H1 (cell line): ENCODE measurements at regions not wholly inside any gene's neighbourhood (a gene's known extent, or its start where the extent isn't known, plus 50 kb on each side); places are given as distances from the start of the nearest gene placed in this dataset.

Experiments
- CHD2 ChIP-seq: IDR thresholded peaks from 2 replicates; pipeline ENCODE4 v1.6.1; 2012; ENCODE audit warnings: low read length, improper control_type of control experiment
- EP300 ChIP-seq, 2 experiments: IDR thresholded peaks; 1 replicate in 1 of 2; 2 replicates in 1 of 2; pipeline ENCODE4 v1.6.1; 2011 to 2012; ENCODE audit warnings: low read depth in 2 of 2, low read length in 2 of 2, mild to moderate bottlenecking in 2 of 2, borderline replicate concordance in 1 of 2, inconsistent platforms in 1 of 2, moderate library complexity in 1 of 2
- EZH2 ChIP-seq: fragments of 200-600 bp; sonication (generic); IDR thresholded peaks from 2 replicates; pipeline ENCODE4 v1.7.1; 2012; ENCODE audit warnings: low read depth, mild to moderate bottlenecking, moderate library complexity, low read length, inconsistent platforms; ENCODE audit not compliant: severe bottlenecking
- JUND ChIP-seq: IDR thresholded peaks from 2 replicates; pipeline ENCODE4 v1.6.1; 2011; ENCODE audit warnings: mild to moderate bottlenecking, improper control_type of control experiment, low read length
- POLR2A ChIP-seq, 2 experiments: IDR thresholded peaks; 1 replicate in 1 of 2; 2 replicates in 1 of 2; pipeline ENCODE4 v1.6.1; 2011; ENCODE audit warnings: low read depth in 2 of 2, low read length in 2 of 2, mild to moderate bottlenecking in 2 of 2; ENCODE audit errors: control extremely low read depth in 1 of 2
- POLR2AphosphoS5 ChIP-seq: IDR thresholded peaks from 2 replicates; pipeline ENCODE4 v1.6.1; 2011; ENCODE audit warnings: low read depth, low read length
- RAD21 ChIP-seq, 2 experiments: IDR thresholded peaks in 1 of 2; conservative IDR thresholded peaks in 1 of 2; 2 replicates each; pipeline ENCODE4 v1.6.1; 2011; ENCODE audit warnings: low read depth in 2 of 2, low read length in 2 of 2, improper control_type of control experiment in 1 of 2, inconsistent platforms in 1 of 2, mild to moderate bottlenecking in 1 of 2, moderate library complexity in 1 of 2
- RBBP5 ChIP-seq: IDR thresholded peaks from 2 replicates; pipeline ENCODE4 v1.7.1; 2012; ENCODE audit warnings: low read depth, mild to moderate bottlenecking, inconsistent platforms, low read length, moderate library complexity, borderline replicate concordance
- RFX5 ChIP-seq: IDR thresholded peaks from 2 replicates; pipeline ENCODE4 v1.6.1; 2011; ENCODE audit warnings: low read depth, low read length, improper control_type of control experiment, borderline replicate concordance
- TBP ChIP-seq: IDR thresholded peaks from 2 replicates; pipeline ENCODE4 v1.6.1; 2011; ENCODE audit warnings: low read depth, low read length, improper control_type of control experiment
- TF ChIP-seq, protein P1 (sequence below): IDR thresholded peaks from 2 replicates; pipeline ENCODE4 v1.6.1; 2012; ENCODE audit warnings: low read length, inconsistent platforms
- TF ChIP-seq, protein P2 (sequence below): IDR thresholded peaks from 2 replicates; pipeline ENCODE4 v1.6.1; 2011; ENCODE audit warnings: low read length, improper control_type of control experiment
- TF ChIP-seq, protein P3 (sequence below), 3 experiments: IDR thresholded peaks; 1 replicate in 2 of 3; 2 replicates in 1 of 3; pipeline versions ENCODE4 v1.5.1 to v1.6.1; 2011; ENCODE audit warnings: low read length in 3 of 3, mild to moderate bottlenecking in 3 of 3, inconsistent platforms in 2 of 3, low read depth in 1 of 3, moderate library complexity in 1 of 3; ENCODE audit not compliant: insufficient read depth in 1 of 3; ENCODE audit errors: control extremely low read depth in 1 of 3

DNA sequence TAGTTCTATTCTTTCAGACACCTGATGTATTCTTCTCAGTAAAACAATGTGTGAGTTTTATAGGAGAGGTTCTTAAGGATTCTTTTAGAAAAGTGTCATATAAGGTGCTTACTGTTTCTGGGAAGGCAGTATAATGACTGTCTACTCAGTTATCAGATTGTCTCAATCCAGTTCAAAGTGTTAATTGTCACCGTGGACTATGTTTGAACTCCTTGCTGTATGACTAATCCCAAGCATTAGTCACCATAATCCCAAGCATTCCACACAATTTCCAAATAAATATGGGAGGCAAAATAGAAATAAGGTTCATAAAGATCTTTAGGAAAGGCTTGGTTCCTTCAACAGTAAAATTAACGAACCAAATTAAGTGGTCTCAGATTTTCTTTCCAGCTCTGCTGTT lies 342.1 kb upstream of the NR5A2 start:
- TF ChIP-seq RAD21 (IDR thresholded peaks at IDR 0.05 in 1 of 2, conservative IDR thresholded peaks at IDR 0.05 in 1 of 2; ENCODE audit: low read depth in 2 of 2, low read length in 2 of 2), result no peak
- no peak for TF ChIP-seq POLR2AphosphoS5
- TF ChIP-seq, protein P1, sequence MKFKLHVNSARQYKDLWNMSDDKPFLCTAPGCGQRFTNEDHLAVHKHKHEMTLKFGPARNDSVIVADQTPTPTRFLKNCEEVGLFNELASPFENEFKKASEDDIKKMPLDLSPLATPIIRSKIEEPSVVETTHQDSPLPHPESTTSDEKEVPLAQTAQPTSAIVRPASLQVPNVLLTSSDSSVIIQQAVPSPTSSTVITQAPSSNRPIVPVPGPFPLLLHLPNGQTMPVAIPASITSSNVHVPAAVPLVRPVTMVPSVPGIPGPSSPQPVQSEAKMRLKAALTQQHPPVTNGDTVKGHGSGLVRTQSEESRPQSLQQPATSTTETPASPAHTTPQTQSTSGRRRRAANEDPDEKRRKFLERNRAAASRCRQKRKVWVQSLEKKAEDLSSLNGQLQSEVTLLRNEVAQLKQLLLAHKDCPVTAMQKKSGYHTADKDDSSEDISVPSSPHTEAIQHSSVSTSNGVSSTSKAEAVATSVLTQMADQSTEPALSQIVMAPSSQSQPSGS, result no peak
- TF ChIP-seq, protein P2, sequence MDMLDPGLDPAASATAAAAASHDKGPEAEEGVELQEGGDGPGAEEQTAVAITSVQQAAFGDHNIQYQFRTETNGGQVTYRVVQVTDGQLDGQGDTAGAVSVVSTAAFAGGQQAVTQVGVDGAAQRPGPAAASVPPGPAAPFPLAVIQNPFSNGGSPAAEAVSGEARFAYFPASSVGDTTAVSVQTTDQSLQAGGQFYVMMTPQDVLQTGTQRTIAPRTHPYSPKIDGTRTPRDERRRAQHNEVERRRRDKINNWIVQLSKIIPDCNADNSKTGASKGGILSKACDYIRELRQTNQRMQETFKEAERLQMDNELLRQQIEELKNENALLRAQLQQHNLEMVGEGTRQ, result no peak
- TF ChIP-seq TBP, result no peak
- TF ChIP-seq POLR2A (IDR thresholded peaks at IDR 0.05; ENCODE audit: control extremely low read depth in 1 of 2, low read depth in 2 of 2, low read length in 2 of 2), result no peak
- no peak for TF ChIP-seq EP300 (IDR thresholded peaks at IDR 0.05; ENCODE audit: borderline replicate concordance in 1 of 2, low read depth in 2 of 2, low read length in 2 of 2)
- TF ChIP-seq, protein P3, sequence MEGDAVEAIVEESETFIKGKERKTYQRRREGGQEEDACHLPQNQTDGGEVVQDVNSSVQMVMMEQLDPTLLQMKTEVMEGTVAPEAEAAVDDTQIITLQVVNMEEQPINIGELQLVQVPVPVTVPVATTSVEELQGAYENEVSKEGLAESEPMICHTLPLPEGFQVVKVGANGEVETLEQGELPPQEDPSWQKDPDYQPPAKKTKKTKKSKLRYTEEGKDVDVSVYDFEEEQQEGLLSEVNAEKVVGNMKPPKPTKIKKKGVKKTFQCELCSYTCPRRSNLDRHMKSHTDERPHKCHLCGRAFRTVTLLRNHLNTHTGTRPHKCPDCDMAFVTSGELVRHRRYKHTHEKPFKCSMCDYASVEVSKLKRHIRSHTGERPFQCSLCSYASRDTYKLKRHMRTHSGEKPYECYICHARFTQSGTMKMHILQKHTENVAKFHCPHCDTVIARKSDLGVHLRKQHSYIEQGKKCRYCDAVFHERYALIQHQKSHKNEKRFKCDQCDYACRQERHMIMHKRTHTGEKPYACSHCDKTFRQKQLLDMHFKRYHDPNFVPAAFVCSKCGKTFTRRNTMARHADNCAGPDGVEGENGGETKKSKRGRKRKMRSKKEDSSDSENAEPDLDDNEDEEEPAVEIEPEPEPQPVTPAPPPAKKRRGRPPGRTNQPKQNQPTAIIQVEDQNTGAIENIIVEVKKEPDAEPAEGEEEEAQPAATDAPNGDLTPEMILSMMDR (IDR thresholded peaks at IDR 0.05; ENCODE audit: control extremely low read depth in 1 of 3, insufficient read depth in 1 of 3, low read depth in 1 of 3, low read length in 3 of 3), result no peak
- TF ChIP-seq CHD2, result no peak
- no peak for TF ChIP-seq RBBP5
- TF ChIP-seq RFX5, result no peak
- no peak for TF ChIP-seq JUND
- TF ChIP-seq EZH2, result no peak
